ENCODE measurements at regions not wholly inside any gene's neighbourhood (a gene's known extent, or its start where the extent isn't known, plus 50 kb on each side); places are given as distances from the start of the nearest gene placed in this dataset.

DNA sequence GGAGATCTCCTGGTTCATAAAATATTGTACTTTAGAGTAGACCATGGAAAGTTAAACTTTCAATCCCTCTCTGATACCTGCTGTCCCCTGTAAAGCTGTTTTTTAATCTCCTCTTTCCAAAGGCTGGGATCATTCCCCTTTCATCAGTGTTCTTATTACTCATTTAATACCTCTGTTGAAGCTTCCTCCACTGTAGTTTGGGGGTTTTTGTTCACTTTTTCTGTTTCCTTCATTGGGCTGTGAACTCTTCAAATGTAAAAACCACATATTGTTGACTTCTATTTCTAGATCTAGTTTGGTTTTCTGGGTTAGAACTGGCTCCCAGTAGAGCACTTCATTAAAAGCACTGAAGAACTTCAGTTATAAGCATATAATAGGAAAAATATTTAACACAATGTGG lies 598.1 kb downstream of the RNF144A start:
- TF ChIP-seq, protein P1, sequence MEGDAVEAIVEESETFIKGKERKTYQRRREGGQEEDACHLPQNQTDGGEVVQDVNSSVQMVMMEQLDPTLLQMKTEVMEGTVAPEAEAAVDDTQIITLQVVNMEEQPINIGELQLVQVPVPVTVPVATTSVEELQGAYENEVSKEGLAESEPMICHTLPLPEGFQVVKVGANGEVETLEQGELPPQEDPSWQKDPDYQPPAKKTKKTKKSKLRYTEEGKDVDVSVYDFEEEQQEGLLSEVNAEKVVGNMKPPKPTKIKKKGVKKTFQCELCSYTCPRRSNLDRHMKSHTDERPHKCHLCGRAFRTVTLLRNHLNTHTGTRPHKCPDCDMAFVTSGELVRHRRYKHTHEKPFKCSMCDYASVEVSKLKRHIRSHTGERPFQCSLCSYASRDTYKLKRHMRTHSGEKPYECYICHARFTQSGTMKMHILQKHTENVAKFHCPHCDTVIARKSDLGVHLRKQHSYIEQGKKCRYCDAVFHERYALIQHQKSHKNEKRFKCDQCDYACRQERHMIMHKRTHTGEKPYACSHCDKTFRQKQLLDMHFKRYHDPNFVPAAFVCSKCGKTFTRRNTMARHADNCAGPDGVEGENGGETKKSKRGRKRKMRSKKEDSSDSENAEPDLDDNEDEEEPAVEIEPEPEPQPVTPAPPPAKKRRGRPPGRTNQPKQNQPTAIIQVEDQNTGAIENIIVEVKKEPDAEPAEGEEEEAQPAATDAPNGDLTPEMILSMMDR (IDR thresholded peaks at IDR 0.05; ENCODE audit: poor library complexity, severe bottlenecking), result no peak
- TF ChIP-seq POLR2AphosphoS5 (IDR thresholded peaks at IDR 0.05) (no peak), RAD21 (conservative IDR thresholded peaks at IDR 0.05) (no peak), TAF1 (IDR thresholded peaks at IDR 0.05; ENCODE audit: low read depth) (no peak)
- TF ChIP-seq, protein P2, sequence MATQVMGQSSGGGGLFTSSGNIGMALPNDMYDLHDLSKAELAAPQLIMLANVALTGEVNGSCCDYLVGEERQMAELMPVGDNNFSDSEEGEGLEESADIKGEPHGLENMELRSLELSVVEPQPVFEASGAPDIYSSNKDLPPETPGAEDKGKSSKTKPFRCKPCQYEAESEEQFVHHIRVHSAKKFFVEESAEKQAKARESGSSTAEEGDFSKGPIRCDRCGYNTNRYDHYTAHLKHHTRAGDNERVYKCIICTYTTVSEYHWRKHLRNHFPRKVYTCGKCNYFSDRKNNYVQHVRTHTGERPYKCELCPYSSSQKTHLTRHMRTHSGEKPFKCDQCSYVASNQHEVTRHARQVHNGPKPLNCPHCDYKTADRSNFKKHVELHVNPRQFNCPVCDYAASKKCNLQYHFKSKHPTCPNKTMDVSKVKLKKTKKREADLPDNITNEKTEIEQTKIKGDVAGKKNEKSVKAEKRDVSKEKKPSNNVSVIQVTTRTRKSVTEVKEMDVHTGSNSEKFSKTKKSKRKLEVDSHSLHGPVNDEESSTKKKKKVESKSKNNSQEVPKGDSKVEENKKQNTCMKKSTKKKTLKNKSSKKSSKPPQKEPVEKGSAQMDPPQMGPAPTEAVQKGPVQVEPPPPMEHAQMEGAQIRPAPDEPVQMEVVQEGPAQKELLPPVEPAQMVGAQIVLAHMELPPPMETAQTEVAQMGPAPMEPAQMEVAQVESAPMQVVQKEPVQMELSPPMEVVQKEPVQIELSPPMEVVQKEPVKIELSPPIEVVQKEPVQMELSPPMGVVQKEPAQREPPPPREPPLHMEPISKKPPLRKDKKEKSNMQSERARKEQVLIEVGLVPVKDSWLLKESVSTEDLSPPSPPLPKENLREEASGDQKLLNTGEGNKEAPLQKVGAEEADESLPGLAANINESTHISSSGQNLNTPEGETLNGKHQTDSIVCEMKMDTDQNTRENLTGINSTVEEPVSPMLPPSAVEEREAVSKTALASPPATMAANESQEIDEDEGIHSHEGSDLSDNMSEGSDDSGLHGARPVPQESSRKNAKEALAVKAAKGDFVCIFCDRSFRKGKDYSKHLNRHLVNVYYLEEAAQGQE (IDR thresholded peaks at IDR 0.05; ENCODE audit: borderline replicate concordance), result no peak

Data from neural cell (in vitro differentiated cells).